ENCODE measurements at regions not wholly inside any gene's neighbourhood (a gene's known extent, or its start where the extent isn't known, plus 50 kb on each side); places are given as distances from the start of the nearest gene placed in this dataset.

DNA sequence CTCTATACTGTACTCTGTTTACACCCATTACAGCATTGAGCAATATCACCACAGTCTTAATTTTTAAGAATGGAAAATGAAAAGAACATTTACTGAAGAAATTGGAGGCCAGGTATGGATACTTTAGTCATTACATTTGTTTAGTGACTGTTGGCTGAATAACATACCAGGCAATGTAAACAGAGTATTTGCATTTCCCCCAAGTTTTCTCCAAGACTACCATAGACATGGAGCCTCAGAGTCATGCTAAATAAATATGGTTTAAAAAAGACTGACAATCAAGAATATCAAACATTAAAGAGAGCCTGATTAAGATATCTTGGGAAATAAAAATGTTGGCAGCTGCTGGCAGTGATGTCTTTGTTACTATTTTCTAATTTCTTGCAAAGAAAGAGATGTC is 136.9 kb upstream of the ADAMTS5 start:
- TF ChIP-seq, protein P1, sequence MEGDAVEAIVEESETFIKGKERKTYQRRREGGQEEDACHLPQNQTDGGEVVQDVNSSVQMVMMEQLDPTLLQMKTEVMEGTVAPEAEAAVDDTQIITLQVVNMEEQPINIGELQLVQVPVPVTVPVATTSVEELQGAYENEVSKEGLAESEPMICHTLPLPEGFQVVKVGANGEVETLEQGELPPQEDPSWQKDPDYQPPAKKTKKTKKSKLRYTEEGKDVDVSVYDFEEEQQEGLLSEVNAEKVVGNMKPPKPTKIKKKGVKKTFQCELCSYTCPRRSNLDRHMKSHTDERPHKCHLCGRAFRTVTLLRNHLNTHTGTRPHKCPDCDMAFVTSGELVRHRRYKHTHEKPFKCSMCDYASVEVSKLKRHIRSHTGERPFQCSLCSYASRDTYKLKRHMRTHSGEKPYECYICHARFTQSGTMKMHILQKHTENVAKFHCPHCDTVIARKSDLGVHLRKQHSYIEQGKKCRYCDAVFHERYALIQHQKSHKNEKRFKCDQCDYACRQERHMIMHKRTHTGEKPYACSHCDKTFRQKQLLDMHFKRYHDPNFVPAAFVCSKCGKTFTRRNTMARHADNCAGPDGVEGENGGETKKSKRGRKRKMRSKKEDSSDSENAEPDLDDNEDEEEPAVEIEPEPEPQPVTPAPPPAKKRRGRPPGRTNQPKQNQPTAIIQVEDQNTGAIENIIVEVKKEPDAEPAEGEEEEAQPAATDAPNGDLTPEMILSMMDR (IDR thresholded peaks at IDR 0.05) = no peak
- no peak for TF ChIP-seq POLR2A (IDR thresholded peaks at IDR 0.05)
